ENCODE measurements at regions not wholly inside any gene's neighbourhood (a gene's known extent, or its start where the extent isn't known, plus 50 kb on each side); places are given as distances from the start of the nearest gene placed in this dataset.

DNA sequence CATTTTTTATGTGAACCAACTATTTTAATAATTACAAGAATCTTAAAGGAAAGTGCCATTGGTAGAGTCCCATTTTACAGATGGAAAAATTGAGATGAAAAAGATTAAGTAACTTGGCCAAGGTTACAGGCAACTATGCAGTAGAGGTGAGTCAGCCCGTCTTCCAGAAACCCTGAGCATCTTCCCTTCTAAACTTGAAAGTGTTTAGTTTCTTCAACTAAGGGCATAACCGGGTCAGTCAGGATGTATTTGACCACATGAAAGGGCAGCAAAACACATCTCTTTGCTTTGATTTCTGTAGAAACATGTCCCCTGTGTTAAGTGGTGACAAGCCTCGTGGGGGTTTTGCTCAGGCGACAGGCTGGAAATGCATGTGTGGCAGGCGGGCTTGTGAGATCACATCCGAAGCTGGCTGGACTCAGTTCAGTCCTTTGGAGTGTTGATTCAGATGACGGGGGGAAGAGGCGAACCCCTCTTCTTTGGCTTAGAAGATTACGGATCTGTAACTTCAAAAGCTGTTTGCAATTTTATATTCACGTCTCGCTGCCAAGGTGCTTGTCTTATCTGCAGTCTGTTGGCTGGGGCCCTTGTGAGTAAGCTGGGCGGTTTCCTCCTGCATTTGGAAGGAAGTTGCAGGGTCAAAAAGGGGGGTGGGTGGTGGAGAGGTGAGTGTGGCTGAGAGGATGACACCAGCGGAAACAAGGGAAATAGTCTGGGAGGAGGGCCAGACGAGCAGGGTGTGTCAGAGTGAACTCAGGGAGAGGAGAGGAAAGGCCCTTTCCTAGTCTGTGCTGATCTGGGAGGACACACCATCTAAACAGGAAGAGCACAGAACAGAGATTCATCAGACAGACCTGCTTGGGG lies 78.9 kb upstream of the RPS23 start:
- DNase-seq (ENCODE audit: low read depth) = peak; percentile 53

DNA sequence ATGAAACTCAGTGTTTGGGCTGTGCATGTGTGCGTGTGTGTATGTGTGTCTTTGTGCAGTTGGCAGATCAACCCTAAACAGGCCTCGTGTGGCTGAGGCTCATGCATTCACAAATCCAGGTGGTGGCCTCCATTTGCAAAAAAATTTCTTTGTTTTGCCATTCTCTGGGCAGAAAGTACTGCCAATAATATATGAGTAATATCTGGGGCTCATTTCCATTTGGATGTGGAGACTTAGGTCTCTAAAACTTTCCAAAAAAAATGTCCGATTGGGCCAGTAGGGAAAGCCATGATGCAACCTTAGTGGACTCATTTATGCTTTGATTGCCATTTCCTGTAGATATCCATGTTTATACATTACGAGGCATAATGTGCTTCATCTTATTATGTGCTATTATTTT lies 77.9 kb upstream of the RPS23 start:
- no peak for DNase-seq (ENCODE audit: low read depth)

DNA sequence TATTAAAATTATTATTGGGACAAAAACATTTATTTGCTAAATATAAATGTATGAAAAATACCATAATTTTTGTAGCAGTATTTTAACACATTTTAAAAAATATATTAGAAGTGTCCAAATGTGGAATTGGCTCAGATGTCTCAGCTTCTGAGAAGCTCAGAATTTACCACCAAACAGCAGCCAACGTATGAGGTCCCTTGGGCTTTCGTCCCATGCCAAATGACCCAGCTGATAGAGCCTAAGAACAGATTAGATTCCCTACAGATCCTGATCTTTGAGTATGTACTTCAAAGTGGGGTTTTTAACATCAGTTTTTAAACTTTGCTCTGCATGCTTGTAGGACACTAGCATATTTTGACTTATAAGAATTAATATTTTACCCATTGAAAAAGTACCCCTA lies 77.3 kb upstream of the RPS23 start:
- no peak for DNase-seq (ENCODE audit: low read depth)

DNA sequence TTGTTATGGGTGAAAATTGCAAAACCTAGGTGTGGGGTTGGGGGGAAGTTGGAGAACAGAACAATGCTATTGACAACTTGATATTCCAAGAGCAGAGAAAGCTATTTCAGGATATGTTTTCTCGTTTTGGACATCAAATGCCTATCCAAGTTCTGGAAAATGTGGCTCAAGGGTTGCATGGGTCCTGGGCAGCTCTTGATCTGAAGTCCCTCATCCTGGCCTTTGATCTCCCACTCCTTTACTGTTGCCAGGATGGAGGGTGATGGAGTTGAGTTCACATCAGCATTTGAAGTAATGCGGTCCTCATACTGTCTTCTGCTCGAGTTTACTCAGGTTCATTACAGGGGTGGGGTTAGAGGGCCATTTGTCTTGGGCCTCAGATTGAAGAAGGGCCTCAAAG lies 76.9 kb upstream of the RPS23 start:
- no peak for DNase-seq (ENCODE audit: low read depth)

DNA sequence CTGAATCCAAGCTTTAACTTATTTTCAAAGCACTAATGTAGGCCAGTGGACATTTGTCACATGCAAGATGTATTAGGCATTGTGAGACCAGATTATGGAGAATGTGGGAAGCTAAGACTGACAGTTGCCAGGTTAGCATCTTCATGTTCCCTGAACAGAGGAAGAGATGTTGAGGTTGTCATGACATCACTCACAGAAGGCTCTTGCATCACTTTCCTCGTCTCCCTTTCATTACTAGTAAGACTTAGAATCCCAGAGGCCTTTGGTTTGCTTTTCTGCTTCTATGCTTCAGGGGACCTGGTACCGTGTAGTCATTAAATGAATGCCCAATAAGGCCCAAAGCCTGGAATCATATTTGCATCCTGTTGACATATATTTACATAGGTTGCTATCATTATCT lies 76.4 kb upstream of the RPS23 start:
- DNase-seq (ENCODE audit: low read depth) = no peak

DNA sequence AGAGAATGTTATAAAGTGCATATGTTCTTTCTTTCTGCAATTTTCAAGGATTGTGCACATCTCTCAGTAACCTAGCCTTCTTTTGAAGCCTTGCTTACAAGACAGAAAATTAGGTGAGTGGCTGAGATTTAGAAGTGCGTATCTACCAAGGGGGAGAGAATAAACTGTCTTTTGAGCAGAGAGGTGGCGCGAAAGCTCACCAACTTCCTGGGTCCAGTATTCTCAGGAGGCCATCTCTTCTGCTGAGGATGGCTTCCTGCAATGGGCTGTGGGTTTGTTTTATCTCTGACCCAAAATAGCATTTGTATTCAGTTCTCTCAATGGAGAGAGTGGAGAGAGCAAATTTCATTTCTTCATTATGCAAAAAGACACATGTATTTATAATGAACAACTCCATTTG lies 75.4 kb upstream of the RPS23 start:
- no peak for DNase-seq (ENCODE audit: low read depth)

DNA sequence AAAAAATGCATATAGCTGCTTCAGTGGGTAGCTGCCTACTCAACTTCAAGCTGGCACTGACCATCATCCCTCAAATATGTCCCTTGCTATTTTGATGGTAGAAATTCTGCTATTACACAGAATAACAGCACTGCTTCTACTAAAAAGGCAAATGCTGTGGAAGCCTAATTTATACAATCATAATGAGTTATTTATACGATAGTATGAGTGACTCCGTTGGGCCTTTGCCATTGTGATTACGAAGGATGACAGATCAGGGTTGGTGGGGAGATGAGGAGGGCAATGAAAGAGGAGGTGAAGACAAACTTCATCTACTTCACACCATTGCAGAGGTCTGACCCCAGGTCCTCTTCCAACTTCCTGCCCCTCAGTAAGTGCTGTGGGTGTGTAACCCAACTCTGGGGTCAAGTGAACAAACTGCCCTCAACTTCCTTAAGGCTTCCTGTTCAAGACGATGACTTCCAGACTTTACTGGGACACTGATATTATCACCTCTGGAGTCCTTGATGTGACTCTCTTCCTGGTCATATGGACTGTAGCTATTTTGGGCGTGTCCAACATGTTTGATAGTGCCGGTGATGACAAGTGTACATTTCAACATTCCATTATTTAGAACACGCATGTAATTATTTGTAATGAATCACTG lies 74.1 kb upstream of the RPS23 start:
- no peak for DNase-seq (ENCODE audit: low read depth)

DNA sequence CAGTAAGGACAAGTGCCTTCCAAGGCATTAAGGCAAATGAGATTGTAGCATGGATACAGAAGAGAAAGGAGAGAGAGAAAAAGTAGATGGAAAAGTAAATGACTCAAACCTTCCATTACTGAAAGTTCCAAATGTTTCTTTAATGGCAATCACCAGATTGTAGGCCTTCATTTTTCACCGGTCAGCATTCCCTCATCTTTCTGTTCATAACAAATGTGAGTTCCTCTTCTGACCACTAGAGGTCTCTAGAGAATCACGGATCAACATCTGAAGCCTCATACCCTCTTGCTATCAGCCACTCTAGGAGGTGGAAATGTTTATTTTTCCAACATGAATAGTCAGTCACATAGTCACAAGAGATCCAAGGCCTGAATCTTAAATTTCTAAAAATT lies 73.6 kb upstream of the RPS23 start:
- no peak for DNase-seq (ENCODE audit: low read depth)

DNA sequence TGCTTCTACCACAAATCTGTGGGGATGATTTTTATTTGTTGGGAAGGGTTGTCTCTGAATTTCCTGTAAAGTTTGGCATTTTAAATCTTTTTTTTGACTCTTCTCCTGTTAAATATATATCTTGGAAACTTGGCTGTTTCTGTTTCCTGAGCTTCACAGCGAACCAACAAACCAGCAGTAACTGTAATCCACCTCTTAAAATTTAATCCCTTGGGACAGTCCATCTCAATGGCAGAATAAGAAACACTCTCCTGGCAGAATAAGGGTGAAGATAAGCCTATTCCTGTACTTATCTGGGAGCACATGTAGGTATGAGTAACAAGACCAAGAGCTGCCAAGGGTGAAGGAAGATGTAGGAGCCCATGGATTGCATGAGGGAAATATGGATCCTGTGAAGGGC lies 73.1 kb upstream of the RPS23 start:
- DNase-seq (ENCODE audit: low read depth) = no peak

DNA sequence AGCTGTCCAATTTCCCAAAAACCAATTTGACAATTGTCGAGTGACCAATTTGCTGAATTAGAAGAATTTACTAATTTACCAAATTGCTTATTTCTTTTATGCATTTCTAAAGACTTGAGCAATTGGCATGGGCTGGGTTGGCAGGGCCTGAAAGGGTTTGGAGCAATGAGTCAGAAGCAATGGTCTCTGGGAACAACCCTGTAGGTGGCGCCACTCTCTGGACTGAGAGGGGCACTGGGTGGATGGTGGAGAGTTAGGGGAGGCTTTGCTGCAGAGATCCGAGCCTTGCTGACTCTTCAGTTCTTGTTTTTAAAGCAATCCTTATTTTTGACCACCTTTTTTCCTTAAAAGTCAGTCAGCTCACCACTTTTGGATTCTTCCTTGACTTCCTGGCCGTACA lies 71.5 kb upstream of the RPS23 start:
- DNase-seq (ENCODE audit: low read depth) = no peak

DNA sequence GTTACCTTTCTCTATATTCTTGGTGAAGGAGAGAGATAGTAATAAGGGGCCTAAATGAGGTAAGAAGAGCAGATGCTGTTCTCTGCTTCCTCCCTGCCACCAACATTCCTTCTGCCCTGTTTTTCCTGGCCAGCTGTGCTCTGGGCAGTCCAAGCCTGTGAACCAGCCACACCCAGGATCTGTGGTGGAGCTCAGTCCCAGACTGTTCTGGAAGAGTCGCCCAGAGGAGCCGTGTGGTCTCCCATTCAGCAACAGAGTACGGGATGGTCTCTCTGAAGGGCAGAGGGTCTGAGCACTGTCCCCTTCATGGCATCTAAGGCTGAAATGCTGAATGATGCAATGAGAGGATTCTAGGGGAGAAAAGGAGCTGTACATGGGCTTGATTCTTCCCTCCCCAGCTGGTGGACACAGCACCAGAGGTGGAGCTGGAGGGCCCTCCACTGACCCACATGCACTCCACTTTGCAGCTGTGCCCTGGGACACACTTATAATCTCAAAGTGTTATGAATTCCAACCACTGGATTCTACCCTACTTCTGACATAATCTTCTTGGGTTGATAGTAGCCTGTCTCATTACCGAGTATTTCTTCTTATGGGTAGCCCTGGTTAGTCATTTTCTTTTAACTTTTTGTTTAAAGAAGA lies 70.8 kb upstream of the RPS23 start:
- DNase-seq (ENCODE audit: low read depth) = no peak

DNA sequence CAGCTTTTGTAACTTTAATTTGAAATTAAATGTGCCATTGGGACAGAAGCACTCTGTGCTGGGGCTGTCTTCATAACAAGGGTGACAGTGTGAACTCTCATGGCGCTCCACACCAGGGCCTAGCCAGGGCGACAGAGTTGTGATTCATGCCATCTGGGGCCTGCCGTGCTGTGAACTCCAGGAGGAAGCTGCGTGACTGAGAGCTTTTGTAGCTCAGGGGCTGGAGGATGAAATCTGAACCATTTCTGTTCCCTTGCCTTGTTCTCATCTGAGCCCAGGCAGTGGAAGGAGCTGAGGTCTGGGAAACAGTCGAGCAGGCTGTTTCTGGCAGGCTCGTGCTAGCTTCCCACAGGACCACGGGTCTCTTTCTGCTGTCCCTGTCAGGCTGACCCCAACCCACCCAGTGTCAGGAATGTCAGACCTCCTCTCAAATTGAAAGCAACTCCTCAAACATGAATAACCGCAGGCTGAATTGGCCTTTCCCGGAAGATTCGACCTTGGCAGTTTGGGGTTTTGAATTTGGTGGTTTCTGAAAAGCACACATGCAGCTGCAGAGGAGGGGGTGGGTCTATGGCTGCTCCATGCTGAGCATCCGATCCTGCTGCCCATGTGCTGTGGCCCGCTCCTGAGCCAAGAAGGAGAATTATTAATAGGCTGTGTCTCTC lies 69.2 kb upstream of the RPS23 start:
- DNase-seq (ENCODE audit: low read depth) = no peak

DNA sequence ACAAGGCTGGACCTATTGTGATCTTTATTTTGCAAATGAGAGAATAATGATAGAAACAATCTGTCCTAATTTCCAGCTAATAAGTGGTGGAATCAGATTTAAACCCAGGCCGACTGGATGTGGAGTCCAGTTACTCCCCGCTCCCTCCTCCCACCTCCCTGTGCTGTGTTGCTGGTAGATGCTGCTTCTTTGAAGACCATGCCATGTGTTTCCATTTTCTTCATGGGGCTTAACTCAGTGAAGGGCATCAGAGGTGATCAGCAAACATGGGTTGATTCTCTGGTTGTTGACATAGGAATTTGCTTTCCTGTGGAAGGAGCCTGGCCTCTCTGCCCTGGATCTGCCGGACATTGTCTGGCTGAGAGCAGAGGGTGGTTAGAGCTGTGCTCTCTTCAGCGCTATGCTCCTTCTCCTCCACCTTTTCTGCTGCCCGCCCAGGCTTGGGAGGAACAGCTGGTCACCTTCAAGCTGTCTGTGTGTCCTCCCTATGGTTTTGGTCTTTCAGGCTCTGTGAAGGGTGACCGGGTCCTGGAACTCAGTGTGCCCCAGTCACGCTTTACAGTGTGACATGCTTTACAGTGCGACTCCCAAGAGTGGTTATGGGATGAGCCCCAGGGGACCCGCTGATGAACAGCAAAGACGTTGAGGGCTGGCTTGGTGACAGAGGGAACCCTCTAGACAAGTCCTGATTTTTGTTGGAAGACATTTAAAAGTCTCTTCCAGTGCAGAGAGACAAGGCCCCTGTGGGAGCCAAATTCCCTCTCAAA lies 68.4 kb upstream of the RPS23 start:
- DNase-seq (ENCODE audit: low read depth) = no peak

DNA sequence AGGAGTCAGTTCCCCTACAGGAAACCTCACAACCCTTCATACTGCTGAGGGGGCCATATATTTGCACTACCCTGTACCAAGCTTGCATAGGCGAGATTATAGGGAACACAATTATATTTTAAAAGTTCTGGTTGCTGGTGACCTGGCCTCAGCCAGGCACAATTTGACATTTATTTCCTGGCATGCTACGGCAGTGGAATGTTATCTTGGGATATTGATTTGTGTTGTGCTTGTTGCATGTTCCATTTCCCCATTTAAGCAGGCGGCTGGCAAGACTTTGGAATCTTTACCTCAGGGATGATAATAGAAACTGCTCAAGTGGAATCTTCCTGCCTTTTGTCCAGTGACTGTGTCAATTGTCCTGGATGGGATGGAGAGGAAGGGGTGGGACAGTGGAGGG lies 67.0 kb upstream of the RPS23 start:
- no peak for DNase-seq (ENCODE audit: low read depth)

DNA sequence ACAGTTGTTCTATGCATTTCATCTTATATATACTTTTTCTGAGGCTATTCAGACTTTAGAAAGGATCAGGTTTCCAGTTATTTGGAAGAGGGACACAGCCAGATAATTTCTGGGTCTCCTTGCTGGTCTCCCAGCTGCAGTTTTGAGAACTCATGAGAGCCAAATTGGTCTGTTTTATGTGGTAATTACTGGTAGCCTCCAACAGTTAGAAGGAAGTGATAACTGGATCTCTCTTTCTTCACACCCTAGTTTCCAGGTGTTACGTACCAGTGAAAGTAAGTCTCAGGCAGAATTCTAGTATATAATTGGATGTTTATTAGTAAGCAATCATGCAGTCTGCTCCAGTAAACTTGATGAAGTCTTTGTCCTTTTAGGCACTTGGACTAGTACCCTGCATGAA lies 63.2 kb upstream of the RPS23 start:
- no peak for DNase-seq (ENCODE audit: low read depth)

DNA sequence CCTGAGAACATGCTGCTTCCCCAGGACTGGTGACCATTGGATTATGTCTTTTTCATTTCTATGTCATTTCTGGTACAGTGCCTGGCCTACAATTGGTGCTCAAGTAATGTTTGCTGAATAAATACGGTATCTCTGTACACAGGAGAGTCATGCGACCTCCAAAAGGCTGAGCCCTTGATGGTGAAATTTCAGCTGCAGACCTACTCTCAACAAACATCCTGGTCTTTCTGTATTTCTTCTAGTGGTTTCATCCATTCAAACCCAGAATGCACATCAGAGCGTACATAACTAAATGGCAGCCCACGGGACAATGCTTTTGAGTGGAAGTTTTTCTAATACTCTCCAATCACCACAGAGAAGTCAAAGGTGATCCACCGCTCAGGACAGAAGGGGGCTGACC lies 62.6 kb upstream of the RPS23 start:
- DNase-seq (ENCODE audit: low read depth) = no peak

DNA sequence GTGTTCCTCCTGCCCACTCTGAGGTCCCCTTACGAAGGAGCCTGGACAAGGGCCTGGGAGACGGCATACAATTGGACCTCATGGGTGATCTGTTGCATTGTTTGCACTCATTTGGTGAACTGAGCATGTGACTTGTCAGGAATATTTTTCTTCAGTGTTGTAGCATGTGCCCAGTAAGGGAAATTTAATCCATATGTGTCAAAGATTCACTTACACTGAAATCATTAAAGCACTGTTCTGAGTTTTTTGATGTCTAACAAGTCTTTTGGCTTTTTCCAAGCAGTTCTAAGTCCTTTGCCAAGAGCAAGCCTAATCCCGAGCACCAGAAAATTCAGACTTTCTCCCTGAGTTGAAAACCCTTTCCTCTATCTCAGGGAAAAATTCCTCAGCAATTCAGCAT lies 61.6 kb upstream of the RPS23 start:
- no peak for DNase-seq (ENCODE audit: low read depth)

DNA sequence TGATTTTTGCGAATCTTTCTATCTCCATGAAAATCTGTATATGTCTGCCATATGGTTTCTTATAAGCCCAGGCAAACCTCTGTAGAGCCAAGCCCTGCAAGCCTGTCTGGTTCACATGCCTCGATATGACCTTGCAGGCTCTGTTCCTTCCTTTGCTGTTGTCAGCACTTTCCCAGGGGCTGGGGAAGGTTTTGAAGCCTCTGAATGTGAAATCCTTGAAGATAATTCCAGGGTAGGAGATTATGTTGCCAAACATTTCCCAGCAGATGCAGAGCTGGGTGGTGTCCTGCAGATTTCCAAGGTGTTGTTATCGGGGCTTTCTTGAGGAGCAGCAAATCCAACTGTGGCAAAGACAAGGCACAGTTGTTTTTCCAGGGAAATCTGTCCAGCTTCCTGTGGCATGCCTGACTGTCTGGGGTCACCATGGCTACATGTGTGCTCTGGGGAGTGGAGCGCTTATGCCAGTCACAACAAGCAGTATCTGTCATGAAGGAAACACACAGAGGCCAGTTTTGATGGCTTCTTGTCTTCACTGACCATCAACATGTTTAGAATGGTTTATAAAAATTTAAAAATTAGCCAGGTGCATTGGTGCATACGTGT lies 60.7 kb upstream of the RPS23 start:
- DNase-seq (ENCODE audit: low read depth) = no peak

DNA sequence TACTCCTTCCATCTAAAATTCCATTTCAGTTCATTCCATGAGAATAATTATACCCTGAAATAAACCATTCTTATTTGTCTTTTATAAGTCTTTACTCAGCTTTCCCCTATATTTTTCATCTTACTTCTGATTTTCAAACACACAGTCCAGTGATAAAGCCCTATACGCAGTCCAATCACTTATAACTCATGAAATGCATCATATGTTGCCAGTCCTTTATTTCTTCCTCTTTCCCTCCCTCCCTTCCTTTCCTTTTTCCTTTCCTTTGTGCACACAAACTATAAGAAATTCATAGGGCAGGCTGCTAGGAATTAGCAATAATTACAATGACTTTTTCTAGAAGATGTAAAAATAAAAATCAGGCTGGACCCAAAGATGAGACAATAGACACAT lies 58.8 kb upstream of the RPS23 start:
- DNase-seq (ENCODE audit: low read depth) = no peak

DNA sequence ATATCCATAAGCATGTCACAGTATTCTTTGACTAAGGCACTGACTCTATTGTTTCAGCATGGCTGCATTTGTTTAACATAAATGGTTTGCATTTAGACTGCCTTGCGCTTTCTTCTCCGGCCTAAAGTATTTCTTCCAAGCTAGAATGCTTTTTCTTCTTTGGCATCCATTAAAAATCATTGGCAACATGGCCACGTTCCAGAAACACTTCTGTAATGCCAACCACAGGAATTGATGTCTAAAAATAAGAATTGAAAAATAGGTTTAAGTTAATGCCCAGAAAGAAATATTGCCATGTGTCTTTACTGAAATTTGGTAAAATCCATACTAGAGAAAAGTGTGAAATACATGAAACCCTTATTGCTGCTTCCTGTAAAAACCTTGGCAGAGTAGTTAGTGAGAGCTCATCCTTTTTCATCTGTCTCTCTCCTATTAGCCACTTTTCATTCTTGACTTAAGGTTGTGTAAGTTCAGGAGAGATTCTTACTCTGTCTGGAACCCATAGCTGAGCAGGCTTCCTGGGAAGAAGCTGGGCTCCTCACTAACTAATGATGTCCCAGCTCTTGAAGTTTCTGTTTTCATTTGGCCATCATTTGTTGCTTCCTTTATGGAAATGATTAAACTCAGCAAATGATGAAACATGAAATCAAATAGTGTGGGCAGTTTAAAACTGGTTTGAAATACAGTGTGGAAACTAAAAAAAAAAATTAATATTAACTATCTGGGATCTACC lies 58.2 kb upstream of the RPS23 start:
- no peak for DNase-seq (ENCODE audit: low read depth)

DNA sequence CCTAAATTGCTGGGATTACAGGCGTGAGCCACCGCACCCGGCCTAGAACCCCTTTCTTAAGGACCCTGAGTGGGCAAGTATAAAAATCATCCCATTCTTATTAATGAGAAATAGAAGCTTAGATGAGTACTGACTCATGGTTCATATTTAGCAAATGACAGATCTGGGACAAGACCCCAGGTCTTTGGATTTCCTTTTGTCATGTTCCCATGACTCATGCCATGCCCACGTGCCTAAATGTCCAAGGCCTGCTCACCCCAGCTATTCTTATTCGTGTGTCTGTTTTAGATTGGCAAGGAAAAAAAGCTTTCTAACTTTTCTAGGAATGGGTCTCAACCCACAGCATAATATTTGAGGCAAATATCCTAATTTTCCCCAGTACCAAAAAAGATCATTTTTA lies 57.7 kb upstream of the RPS23 start:
- DNase-seq (ENCODE audit: low read depth) = no peak
